ENCODE measurements at regions not wholly inside any gene's neighbourhood (a gene's known extent, or its start where the extent isn't known, plus 50 kb on each side); places are given as distances from the start of the nearest gene placed in this dataset.
"Not testable (repeated sequence)": the region's sequence is repeated elsewhere in the genome, so short reads cannot be mapped to it uniquely, and the experiment has no call there.

DNA sequence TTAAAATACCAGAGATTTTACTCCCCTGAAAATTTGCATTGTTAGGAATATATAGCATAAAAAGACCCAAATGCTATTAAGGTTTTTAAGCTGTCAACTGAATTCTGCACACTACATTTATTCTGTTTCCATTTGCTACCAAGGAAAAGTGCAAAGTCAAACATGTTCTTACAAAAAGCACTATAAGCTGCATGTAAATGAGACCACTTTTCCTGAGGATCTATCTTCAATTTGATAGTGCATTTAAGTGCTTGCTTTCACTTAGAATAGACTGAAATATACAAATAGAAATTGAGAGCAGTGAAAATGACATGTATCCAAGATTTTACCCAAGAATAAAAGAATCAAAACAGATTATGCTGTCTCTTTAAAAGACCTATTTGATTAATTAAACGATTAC lies 1216.2 kb downstream of the ROBO2 start:
- no peaks in the 10 kb centered on the region for H3K9me3 ChIP-seq (replicated peaks in 1 of 3)
- TF ChIP-seq POLR2A (IDR thresholded peaks at IDR 0.05), result no peak
- TF ChIP-seq, protein P1, sequence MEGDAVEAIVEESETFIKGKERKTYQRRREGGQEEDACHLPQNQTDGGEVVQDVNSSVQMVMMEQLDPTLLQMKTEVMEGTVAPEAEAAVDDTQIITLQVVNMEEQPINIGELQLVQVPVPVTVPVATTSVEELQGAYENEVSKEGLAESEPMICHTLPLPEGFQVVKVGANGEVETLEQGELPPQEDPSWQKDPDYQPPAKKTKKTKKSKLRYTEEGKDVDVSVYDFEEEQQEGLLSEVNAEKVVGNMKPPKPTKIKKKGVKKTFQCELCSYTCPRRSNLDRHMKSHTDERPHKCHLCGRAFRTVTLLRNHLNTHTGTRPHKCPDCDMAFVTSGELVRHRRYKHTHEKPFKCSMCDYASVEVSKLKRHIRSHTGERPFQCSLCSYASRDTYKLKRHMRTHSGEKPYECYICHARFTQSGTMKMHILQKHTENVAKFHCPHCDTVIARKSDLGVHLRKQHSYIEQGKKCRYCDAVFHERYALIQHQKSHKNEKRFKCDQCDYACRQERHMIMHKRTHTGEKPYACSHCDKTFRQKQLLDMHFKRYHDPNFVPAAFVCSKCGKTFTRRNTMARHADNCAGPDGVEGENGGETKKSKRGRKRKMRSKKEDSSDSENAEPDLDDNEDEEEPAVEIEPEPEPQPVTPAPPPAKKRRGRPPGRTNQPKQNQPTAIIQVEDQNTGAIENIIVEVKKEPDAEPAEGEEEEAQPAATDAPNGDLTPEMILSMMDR (IDR thresholded peaks at IDR 0.05), result no peak
- H3K27me3 ChIP-seq, result no peaks in the 10 kb centered on the region
- no peak for DNase-seq
- intact Hi-C loops (cut with DNase I), result no loop called here
- H3K36me3 ChIP-seq (replicated peaks in 1 of 2), result no peaks in the 10 kb centered on the region
- H3K4me3 ChIP-seq, result no peak overlapping the region
- H3K27ac ChIP-seq, result no peak overlapping the region
- 46 to 59% (median 55%) methylated on average over 1 of the region's 1 CpG for WGBS, 4 donors
- no peaks in the 10 kb centered on the region for H3K4me1 ChIP-seq (replicated peaks in 1 of 2)

DNA sequence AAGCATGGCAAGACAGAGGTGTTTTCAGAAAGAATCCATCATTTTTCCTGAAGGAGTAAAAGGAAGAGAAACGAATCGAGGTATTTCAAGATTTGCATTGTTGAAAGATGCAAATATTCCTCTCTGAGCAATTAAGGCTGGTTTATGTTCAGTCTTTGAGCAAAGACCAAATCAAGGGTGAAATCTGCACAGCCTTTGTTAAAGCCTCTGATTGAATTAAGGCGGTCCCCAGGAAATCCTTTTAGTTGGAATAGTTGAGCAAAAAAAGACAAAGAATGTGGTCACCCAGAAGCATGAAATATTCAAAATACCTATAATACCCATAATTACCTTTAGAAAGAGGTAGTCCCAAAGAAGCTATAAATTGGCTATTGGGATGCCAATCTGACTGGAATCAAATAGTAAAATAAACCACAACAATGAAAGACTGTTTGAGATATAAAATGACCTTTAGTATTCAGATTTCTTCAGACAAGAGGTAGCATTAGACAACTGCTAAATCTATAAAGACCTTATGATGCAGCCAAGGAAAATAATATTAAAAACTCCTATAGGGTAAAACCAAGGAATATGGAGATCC lies 1218.1 kb downstream of the ROBO2 start:
- no peaks in the 10 kb centered on the region for H3K36me3 ChIP-seq (replicated peaks in 1 of 2)
- H3K4me3 ChIP-seq, result no peak overlapping the region
- H3K4me1 ChIP-seq (replicated peaks in 1 of 2), result no peaks in the 10 kb centered on the region
- H3K27me3 ChIP-seq, result no peaks in the 10 kb centered on the region
- 85 to 87% (median 86%) methylated on average over 3 of the region's 3 CpGs for WGBS, 4 donors
- TF ChIP-seq POLR2A (IDR thresholded peaks at IDR 0.05), result no peak
- TF ChIP-seq, protein P1 (IDR thresholded peaks at IDR 0.05), result no peak
- H3K9me3 ChIP-seq (replicated peaks in 1 of 3), result no peaks in the 10 kb centered on the region
- no peak for DNase-seq
- intact Hi-C loops (cut with DNase I), result no loop called here
- H3K27ac ChIP-seq, result no peak overlapping the region

DNA sequence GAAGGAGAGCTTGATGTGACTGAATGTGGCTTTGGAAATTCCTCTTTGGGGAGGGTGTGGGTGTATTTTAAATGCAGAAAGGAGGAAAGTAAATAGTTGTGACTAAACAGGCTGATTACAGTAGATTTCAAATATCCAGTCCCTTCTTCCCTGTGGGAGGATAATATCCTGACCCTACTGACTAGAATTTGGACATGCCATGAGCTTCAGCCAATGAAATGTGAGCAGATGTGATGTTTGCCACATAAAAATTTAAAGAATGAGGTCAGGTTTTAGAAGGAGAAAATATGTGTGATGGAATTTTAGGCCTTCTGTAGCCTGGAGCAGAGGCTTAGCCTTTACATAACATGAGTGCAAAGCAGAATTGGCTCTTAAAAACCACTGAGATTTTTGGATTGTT lies 1218.9 kb downstream of the ROBO2 start:
- no peak for DNase-seq
- H3K9me3 ChIP-seq (replicated peaks in 1 of 3), result no peaks in the 10 kb centered on the region
- no peaks in the 10 kb centered on the region for H3K36me3 ChIP-seq (replicated peaks in 1 of 2)
- no peak overlapping the region for H3K4me3 ChIP-seq
- no peaks in the 10 kb centered on the region for H3K4me1 ChIP-seq (replicated peaks in 1 of 2)
- H3K27ac ChIP-seq, result no peak overlapping the region
- TF ChIP-seq, protein P1 (IDR thresholded peaks at IDR 0.05), result no peak
- no peak for TF ChIP-seq POLR2A (IDR thresholded peaks at IDR 0.05)
- intact Hi-C loops (cut with DNase I), result no loop called here
- no peaks in the 10 kb centered on the region for H3K27me3 ChIP-seq

DNA sequence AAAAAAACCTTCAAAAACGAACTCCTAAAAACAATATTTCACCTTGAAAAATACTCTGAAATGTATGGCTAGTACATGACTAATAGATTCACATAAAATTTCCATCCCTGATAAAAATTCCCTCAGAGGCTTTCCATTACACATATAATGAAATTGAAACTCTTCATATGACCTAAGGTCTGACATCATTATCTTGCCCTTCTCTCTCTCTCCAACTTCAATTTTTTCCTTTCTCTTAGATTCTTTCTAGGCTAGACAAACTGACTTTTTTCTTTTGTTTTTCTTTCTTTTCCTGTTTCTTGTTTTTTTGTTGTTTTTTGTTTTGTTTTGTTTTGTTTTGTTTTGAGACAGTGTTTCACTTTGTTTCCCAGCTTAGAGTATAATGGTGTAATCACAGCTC lies 1220.5 kb downstream of the ROBO2 start:
- Histone ChIP-seq H3K4me3 (no peak overlapping the region), H3K9me3 (replicated peaks in 1 of 3) (no peaks in the 10 kb centered on the region), H3K4me1 (replicated peaks in 1 of 2) (no peaks in the 10 kb centered on the region), H3K36me3 (replicated peaks in 1 of 2) (no peaks in the 10 kb centered on the region), H3K27me3 (no peaks in the 10 kb centered on the region), H3K27ac (no peak overlapping the region)
- DNase-seq, result no peak
- 32 to 50% (median 35%) methylated on average over 1 of the region's 1 CpG for WGBS, 4 donors
- intact Hi-C loops (cut with DNase I), result no loop called here
- TF ChIP-seq, protein P1 (IDR thresholded peaks at IDR 0.05), result no peak
- no peak for TF ChIP-seq POLR2A (IDR thresholded peaks at IDR 0.05)

DNA sequence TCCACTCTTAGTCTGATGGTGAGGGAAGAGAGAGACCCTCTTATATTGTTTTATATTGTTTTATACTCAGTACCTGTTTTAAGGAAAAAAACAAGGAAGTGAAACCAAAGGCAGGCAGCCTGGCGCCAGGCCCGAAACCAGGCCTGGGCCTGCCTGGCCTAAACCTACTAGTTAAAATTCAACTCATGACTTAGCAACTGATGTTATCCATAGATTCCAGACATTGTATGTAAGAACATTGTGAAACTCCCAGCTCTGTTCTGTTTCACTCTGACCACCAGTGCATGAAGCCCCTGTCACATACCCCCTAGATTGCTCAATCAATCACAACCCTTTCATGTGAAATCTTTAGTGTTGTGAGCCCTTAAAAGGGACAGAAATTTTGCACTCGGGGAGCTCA lies 1226.7 kb downstream of the ROBO2 start:
- H3K27me3 ChIP-seq; H3K4me1 ChIP-seq (replicated peaks in 1 of 2); H3K36me3 ChIP-seq (replicated peaks in 1 of 2); H3K27ac ChIP-seq; DNase-seq; H3K4me3 ChIP-seq; H3K9me3 ChIP-seq (replicated peaks in 1 of 3); intact Hi-C loops (cut with DNase I): not testable (repeated sequence)
- 81 to 86% (median 84%) methylated on average over 3 of the region's 3 CpGs for WGBS, 4 donors

All from adrenal gland (tissue), 9 donors.